ENCODE measurements at regions not wholly inside any gene's neighbourhood (a gene's known extent, or its start where the extent isn't known, plus 50 kb on each side); places are given as distances from the start of the nearest gene placed in this dataset.
"Not testable (repeated sequence)": the region's sequence is repeated elsewhere in the genome, so short reads cannot be mapped to it uniquely, and the experiment has no call there.

DNA sequence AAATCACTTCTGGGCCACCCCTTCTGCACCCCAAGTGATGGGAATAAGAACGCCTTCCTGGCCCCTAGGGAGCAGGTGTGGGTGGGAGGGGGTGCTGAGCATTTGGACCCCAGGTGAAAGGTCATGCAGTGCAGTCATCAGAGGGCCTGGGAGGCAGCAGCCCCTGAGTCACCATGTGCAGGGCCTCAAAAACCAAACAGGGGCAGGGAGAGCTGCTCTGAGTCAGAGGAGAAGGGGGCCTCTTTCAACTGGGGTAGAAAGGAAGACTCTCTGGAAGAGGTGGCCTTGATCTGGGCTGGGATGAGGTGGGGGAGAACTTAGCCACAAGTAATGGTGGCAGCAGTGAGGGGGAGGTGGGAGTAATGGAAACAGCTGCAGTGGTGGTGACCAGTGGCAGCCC is 164.3 kb downstream of the BUB3 start:
- DNase-seq = no peak

GRCh38 chr10:123320091-123320490 is 165.9 kb downstream of the BUB3 start:
- DNase-seq = no peak

DNA sequence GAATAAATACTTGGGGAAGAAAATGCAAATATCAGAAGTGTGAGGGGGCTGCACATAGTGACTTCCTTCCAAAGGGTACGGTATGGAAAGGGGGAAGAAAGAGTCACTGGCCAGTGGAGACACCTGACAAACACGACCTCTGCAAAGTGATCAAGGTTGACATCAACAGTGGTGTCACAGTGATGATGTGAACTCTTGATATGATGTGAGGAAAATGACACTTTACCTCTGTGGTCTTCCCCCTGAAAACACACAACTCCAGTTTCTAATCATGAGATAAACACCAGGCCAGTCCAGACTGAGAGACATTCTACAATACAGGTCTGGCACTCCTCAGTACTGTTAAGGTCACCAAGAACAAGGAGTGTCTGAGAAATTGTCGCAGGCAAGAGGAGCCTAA is 169.7 kb downstream of the BUB3 start:
- no peak for DNase-seq

- DNase-seq = no peak
These were observed 171.5 kb downstream of the BUB3 start for GRCh38 chr10:123325663-123326190.

- DNase-seq = no peak
These were observed 172.5 kb downstream of the BUB3 start for GRCh38 chr10:123326674-123327073.

DNA sequence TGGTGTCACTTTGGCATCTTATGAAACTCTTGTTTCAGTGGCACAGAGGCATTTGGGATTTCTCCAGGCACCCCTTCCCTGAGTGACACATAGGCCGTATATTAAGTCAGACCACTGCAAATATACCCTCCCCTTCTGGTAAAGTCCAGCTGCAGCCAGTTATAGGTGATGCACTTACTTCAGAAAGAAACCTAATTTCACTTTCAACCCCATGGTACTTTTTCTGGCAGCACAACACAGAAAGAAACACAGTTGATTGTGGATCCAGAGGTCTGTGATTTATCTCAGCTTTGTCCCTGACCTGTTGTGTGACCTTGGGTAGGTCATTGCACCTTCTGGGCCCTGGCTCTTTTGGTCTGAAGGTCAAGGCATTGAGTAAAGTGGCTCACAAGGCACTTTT is 173.2 kb downstream of the BUB3 start:
- no peak for DNase-seq

GRCh38 chr10:123327896-123328295 is 173.7 kb downstream of the BUB3 start:
- no peak for DNase-seq

DNA sequence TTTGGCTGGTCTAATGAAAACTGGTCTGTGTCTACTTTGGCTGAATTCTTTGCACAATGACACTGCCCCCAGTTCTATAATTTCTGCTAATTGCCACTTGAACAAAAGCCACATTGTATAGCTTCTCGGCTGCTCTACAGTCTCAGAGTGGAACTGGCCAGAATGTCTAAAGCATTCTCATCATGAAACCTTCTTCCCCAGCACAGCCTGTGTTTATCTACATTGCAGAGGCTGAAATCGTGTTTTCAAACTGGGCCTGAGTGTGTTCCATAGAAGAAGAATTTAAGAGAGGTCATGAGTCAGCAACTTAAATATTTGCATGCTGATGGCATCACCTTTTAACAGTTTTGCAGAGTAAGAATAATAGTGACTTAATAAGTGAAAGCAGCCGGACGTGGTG is 177.2 kb downstream of the BUB3 start:
- no peak for DNase-seq

DNA sequence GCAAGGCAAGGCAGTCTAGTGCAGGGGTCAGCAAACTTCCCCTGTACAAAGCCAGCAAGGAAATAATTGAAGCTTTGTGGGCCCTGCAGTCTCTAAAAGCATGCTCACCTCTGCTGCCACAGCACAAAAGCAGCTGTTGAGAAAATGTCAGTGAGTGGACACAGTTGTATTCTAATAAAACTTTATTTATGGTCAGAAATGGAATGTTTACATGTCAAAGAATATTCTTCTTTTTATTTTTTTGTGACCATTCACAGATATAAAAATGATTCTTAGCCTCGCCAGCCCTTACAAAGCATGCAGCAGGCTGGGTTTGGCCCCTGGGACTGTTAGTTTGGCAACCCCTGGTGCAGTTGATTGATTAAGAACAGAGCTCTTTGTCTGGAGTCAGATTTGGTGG is 192.4 kb downstream of the BUB3 start:
- DNase-seq = no peak

DNA sequence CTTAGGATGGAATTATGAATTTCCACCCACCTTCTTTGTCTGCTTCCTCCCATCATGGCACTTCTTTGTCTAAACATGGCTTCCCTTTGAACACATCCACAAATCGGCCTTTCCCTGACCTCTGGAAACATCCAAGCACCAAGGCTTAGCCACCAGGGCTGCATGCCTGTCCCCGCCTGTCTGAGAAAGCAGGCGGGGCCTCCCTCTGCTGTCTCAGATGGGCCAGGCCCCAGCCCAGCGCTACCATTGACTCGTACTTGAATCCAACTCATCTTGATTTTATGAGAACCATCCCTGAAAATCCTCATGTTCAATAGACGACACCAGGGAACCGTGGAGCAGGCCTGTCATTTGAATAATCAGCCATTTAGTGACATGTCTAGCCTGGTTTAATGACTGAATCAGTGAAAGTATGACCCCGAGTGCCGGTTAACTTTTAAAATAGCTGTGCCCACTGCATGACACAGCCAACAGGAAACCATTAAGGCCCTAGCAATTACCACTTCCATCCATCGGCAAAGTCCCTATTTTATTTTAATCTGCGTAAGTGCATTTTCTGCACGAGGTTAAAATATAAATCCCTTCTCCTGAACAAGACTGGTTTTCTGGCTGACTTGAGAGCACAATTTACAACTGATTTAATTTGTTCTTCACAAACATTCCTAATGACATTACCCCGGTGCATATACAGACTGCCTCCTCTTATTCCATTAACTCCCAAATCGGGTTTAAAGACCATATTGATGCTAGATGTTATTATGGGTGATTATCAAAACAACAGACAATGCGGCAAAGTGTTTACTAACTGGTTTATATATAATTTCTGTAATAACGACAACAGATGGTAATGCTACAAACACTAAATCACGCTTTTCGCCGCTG is 194.7 kb downstream of the BUB3 start:
- DNase-seq = no peak

GRCh38 chr10:123351715-123352114 is 197.5 kb downstream of the BUB3 start:
- no peak for DNase-seq

DNA sequence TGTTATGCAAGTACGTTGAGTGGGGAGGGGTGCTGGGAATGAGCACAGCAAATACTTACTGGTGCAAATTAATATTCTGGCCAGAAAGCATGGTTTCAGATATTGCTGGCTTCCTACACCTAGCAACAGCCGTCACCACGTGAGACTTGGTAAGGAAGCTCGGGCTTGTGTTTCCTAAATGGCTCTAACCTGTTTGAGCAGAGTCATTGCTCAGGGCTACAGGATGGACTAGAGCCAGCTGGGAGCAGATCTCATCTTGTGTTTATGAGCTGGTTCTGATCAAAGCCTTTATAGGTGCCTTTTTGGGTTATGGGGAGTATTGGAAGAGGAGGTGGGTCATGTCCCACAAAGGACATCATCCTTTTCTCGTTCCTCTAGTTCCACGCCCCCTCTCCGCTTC is 200.3 kb downstream of the BUB3 start:
- DNase-seq = no peak

DNA sequence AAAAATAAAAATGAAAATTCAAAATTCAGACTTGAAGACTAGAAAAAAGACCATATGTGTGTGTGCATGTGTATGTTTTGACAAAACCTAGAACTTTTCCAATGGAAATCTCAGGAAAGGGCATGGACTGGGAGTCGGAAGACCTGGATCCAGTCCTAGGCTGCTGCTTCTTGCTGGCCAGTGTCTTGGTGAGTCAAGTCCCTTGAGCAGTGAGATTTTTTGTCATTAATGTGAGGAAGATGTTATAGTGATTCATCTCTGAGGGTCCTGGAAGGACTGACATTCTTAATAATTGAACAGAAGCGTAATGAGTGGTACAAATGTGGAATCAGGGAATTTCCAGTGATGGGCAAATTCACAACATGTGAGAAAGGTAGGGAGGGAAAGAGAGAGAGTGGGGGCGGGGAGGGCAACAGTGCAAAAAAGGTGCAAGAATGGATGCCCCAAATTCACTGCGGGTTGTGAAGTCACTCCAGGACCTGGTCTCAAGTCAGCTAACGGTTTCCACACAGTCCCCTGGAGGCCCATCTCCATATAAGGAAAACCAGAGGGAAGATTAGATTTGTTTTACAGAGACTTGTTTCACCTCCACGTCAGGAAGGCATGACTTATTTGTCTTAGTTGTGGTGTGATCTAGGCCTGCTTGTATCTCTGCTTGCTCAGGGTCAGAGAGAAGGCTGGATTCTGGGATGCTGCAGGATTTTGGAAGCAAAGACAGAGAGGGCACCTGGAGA is 201.7 kb downstream of the BUB3 start:
- no peak for DNase-seq

- DNase-seq = no peak
These were observed 202.6 kb downstream of the BUB3 start for GRCh38 chr10:123356799-123357198.

DNA sequence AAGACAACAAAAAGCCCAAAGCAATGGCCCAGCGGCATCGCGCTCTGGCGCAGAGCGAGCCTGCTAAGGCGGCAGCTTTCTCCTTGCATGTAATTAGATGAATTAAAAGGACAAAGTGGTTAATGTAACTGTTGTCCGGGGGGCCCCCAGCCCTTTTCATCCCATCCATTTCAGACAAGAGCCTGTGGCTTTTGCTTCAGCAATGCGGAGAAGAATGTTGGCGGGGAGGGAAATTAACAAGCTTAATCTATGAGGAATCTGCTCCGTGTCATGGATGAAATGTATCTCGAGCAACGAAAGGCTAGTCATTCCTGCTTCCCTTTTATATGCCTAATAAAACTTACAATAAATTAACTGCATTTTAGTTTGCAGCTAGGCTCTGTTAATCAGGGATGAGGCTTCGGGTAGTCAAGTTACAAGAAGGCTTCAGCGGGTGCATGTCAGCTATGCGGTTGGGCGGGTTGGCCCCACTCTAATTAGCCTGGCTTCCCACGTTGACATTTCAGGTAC is 203.3 kb downstream of the BUB3 start:
- DNase-seq = peak; percentile 87

DNA sequence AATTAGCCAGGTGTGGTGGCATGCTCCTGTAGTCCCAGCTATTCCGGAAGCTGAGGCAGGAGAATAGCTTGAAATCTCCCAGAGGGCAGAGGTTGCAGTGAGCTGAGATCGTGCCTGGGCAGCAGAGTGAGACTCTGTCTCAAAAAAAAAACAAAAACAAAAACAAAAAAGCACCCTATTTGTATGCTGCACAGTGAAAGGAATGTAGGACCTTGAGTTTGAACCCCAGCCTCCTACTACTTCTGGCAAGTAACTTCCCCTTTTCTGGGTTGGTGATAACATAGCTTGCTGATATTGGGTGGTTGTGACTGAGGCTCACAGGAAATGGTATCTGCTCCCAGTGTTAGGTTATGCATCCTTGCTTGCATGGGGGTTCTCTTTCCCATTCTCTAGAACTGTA is 205.3 kb downstream of the BUB3 start:
- no peak for DNase-seq

DNA sequence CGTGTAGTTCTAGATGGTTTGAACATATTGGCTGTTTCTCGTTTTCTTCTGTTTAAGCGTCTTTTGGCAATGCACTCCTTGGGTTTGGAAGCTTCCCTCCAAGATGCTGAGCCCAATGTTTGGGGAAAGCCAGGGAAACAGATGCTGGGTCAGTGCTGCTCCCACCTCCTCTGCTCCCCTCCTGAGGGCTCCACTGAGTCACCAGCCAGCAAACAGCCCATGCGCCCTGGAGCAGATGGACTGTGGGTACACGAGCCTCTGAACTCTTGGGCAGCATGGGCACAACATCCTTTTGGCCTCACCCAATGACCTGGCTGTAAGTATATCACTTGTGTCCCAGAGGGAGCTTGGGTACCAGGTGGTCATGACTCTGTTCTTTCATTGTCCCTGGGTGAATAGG is 207.6 kb downstream of the BUB3 start:
- DNase-seq = no peak

- no peak for DNase-seq
These were observed 213.0 kb downstream of the BUB3 start for GRCh38 chr10:123367195-123367594.

DNA sequence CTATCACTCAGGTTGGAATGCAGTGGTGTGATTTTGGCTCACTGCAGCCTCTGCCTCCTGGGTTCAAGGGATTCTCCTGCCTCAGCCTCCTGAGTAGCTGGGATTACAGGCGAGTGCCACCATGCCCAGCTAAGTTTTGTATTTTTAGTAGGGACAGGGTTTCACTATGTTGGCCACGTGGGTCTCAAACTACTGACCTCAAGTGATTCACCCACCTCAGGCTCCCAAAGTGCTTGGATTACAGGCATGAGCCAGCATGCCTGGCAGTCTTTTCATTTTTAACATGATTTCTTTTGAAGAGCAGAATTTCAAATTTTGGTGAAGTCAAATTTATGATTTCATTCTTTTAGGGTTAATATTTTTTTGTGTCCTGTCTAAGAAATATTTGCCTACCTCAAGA is 217.4 kb downstream of the BUB3 start:
- DNase-seq = not testable (repeated sequence)

DNA sequence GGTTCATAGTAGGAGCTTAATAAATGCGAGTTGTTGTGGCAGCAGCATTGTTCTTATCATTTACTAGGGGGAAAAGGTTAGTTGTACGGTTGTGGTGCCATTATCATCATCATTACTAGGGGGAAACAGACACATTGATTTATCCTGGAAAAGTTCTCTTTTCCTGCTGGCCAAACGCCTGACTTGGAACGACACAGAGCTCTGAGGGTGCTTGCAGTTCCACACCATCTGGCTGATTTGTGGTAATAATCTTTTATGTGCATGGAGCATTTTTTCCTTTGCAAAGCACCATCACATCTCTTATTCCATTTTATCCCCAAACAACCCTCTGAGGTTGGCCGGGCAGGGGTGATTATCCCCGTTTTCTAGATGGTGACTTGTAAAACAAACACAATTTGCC is 219.4 kb downstream of the BUB3 start:
- no peak for DNase-seq

DNA sequence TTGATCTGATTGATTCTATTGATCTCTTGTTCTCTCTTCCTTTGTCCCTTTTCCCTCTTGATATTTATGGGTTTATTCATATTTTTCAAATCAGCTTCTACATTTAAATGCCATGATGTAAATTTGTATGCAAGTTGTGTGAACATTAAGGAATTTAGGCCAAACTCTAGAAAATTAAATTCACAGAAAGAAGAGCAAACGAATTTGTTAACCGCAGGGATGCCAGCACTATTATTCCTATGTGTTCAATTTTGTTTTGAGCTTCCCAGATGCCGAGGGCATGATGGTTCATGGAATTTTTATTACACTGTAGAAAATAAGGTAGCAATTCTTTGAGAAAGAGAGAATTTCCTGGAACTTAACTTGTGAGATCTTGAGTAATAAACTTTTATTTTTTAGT is 220.9 kb downstream of the BUB3 start:
- DNase-seq = no peak

GRCh38 chr10:123375738-123376137 is 221.5 kb downstream of the BUB3 start:
- DNase-seq = no peak

GRCh38 chr10:123377883-123378282 is 223.7 kb downstream of the BUB3 start:
- DNase-seq = no peak
